ENCODE measurements at regions not wholly inside any gene's neighbourhood (a gene's known extent, or its start where the extent isn't known, plus 50 kb on each side); places are given as distances from the start of the nearest gene placed in this dataset.

- TF ChIP-seq CTCF (IDR thresholded peaks at IDR 0.05) (no peak), POLR2A (IDR thresholded peaks at IDR 0.05) (no peak), EP300 (IDR thresholded peaks at IDR 0.05) (no peak)
Observed at GRCh38 chr5:124918618-124919017, 172.2 kb upstream of the ZNF608 start.

Measured in tibial nerve (tissue), 4 donors.